Astrocyte (in vitro differentiated cells and primary cell): ENCODE measurements at regions not wholly inside any gene's neighbourhood (a gene's known extent, or its start where the extent isn't known, plus 50 kb on each side); places are given as distances from the start of the nearest gene placed in this dataset.

Experiments
- EZH2 ChIP-seq: IDR thresholded peaks from 2 replicates; pipeline ENCODE4 v1.6.1; 2012; ENCODE audit warnings: mild to moderate bottlenecking, low read length, inconsistent platforms; ENCODE audit not compliant: insufficient read depth
- TF ChIP-seq, protein P1 (sequence below): IDR thresholded peaks from 2 replicates; pipeline ENCODE4 v1.5.1; 2011; ENCODE audit warnings: low read depth, mild to moderate bottlenecking, inconsistent platforms, low read length, moderate library complexity; ENCODE audit not compliant: insufficient read depth

DNA sequence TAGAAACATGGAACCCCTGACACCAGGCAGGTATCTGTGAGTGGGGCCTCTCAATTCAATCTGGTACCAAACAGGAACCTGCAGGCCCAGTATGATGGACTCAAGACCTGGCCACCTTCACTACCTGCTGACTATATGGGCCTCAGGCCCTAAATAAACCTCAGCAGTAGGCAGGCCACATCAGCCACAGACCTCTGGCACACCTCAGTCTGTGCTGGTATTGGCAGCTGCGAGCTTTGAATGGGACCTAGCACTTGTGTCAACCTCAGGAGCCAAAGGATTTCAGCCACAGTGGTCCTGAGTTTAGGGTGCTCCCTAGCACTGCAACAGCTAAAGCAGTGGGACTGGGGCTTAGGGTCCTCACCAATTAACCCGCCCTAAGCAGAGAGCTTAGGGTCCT lies 325.5 kb downstream of the ZNF608 start:
- TF ChIP-seq, protein P1, sequence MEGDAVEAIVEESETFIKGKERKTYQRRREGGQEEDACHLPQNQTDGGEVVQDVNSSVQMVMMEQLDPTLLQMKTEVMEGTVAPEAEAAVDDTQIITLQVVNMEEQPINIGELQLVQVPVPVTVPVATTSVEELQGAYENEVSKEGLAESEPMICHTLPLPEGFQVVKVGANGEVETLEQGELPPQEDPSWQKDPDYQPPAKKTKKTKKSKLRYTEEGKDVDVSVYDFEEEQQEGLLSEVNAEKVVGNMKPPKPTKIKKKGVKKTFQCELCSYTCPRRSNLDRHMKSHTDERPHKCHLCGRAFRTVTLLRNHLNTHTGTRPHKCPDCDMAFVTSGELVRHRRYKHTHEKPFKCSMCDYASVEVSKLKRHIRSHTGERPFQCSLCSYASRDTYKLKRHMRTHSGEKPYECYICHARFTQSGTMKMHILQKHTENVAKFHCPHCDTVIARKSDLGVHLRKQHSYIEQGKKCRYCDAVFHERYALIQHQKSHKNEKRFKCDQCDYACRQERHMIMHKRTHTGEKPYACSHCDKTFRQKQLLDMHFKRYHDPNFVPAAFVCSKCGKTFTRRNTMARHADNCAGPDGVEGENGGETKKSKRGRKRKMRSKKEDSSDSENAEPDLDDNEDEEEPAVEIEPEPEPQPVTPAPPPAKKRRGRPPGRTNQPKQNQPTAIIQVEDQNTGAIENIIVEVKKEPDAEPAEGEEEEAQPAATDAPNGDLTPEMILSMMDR, result no peak
- no peak for TF ChIP-seq EZH2
